Muscle of arm (tissue), 1 donor: ENCODE measurements at regions not wholly inside any gene's neighbourhood (a gene's known extent, or its start where the extent isn't known, plus 50 kb on each side); places are given as distances from the start of the nearest gene placed in this dataset.
"Not testable (repeated sequence)": the region's sequence is repeated elsewhere in the genome, so short reads cannot be mapped to it uniquely, and the experiment has no call there.

ENCODE experiments used
- DNase-seq: peaks from one replicate; pipeline ENCODE4 v3.0.0-alpha.2; 2013

DNA sequence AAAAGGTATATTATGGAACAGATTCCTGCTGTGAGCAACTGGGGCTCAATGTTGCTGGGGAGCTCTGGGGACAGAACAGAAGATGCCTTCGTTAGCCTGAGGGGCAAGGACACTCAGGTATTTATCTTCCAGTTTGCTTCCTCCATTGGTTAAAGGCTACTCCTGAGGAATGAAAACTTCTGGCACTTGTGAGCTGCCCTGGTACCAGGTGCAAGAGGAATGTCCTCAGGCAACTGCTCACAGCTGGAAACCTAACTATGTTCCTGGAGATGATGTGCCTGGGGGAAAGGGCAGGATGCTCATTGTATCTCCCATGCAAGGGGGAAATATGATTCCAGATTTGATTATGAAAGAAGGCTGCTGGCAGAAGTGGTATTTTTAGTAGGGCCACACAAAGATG, 54.0 kb upstream of the BBX start:
- no peak for DNase-seq

- not testable (repeated sequence) for DNase-seq
Measured at GRCh38 chr3:107470496-107470895, 52.3 kb upstream of the BBX start.
